ENCODE measurements at regions not wholly inside any gene's neighbourhood (a gene's known extent, or its start where the extent isn't known, plus 50 kb on each side); places are given as distances from the start of the nearest gene placed in this dataset.
A peak's percentile ranks its signal among the peaks of the same experiment; 100 is the strongest.
"Not testable (repeated sequence)": the region's sequence is repeated elsewhere in the genome, so short reads cannot be mapped to it uniquely, and the experiment has no call there.

DNA sequence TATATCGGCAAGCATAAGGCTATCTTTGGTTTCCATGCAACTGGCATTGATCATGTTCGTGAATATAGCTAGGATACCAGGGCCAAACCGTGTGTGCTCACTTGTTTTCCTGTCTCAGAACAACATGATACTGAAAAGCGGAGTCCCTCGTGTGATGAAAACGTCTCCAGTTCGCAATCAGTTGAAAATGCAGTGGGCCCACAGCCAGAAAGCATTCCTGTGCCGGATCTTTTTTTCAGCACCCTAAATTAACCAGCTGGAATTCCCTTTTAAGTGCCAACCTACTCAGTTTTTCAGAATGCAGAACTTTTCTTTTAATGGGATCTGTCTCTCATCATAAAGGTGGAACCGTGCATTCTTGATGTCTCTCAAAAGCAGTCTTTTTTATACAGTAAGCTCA is 130.8 kb upstream of the FRG1 start:
- DNase-seq = no peak

DNA sequence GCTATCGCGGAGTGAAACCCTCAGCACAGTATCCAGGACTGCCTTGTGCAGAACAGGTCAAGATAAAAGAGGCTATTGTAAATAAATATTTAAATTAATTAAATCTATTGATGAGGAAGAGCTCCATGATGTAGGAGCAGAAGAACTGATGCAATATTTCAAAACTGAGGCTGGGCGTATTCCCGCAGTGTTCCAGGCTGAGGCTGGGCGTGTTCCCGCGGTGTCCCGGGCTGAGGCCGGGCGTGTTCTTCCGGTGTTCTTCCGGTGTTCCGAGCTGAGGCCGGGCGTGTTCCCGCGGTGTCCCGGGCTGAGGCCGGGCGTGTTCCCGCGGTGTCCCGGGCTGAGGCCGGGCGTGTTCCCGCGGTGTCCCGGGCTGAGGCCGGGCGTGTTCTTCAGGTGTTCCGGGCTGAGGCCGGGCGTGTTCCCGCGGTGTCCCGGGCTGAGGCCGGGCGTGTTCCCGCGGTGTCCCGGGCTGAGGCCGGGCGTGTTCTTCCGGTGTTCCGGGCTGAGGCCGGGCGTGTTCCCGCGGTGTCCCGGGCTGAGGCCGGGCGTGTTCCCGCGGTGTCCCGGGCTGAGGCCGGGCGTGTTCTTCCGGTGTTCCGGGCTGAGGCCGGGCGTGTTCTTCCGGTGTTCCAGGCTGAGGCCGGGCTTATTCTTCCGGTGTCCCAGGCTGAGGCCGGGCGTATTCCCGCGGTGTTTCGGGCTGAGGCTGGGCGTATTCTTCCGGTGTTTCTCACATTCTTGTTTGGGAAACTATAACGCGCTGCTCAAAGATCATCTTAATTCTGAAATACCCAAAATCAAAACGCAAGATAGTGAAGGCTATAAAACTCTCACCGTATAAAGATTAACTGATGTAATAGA is 130.1 kb upstream of the FRG1 start:
- DNase-seq = not testable (repeated sequence)

DNA sequence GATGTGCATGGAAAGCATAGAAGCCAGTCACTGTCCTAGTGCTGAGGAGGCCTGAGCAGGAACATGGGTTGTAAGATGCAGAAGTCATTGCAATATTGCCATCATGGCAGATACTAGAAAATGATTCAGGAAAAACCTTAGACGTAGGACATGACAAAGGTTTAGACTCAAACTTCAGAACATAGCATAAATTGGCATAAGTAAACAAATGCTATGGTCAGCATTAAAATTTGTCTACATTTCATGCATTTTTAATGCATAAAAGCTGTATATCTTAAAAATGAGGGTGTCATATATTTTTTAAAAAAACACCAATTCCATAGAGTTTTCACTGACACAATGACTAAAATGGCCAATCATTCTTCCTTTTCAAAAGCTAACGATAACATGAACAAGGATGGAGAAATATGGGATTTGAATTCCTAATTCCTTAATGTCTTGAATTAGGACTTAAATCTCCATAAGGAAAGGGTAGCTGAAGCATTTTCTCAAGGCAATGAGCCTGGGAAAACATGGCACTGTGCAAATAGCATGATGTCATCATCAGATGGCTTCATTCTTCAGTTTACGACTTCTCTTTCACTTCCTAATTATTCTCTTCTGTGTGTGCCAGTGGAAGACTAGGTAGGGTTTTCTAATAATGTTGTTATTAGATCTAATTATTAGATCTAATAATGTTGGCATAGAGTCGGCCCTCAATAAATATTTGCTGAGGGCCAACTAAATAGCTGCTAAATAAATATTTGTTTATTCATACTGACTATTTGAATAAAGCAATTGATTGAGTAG is 125.1 kb upstream of the FRG1 start:
- no peak for DNase-seq

DNA sequence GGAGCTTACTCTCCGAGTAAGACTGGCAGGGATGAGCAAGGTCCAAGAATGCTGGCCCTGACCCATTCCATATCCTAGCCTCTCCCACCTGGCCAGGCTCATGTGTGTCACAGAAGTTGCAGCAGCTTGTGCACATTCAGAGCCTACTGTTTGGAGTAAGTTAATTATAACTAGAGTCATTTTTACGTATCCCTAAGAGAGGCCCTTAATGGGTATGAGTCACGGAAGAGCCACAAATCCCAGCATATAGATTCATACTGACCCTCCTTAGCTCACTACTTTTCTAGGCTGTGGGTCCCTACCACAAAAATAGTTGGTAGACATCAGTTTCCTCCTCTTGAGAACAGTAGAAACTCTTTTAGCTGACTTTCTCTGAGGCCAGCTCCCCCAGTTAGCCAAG is 118.3 kb upstream of the FRG1 start:
- DNase-seq = no peak

DNA sequence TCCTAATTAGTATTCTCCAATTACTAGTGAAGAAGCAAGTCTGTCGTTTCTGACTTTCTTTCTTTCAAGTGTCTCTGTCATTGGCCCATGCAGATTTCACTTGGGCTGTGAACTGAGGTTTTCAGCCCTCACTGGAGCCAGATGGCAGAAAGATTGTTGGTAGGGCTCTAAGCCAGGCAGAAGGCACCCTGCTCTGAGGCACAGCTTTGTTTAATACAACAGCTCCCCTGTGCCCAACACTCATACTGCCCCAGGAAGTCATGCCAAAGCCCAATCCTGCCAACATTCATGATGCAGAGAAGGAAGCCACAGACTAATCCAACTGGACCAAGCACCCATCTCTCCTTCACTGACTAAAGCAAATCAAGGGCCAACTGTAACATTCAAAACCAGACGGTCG is 117.1 kb upstream of the FRG1 start:
- DNase-seq = peak; percentile 87

DNA sequence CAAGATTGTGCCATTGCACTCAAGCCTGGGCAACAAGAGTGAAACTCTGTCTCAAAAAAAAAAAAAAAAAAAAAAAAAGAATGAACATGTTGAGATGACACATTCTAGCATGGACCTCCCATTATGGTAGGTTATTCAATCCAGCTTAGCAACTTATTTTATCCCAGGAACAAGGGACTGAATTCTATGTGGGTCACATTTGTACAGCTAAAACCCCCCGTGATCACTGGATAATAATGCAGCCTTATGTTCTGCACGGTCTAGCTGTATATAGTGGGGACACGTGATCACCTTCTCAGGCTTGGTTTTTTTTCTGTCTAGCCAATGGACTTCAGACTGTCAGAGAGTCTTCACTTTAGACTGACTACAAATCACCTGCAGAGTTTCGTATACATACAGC is 115.2 kb upstream of the FRG1 start:
- DNase-seq = no peak

DNA sequence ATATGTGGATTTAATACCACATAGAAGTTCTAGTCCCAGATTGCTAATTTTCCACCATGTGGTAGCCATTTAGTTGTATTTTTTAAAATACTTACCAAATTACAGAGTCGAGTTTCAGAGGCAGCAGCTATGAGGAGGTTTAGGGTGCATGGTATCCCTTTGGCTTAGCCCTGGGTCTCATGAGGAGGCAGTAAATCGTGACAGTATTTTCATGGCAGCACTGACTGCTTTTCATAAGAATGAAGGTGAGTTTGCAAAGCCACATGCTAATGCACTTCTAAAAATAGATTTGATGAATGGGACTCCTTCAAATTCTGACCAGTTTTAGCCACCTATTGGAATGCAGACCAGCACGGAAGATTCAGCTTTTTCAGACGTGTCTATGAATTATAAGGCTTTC is 114.0 kb upstream of the FRG1 start:
- DNase-seq = no peak

DNA sequence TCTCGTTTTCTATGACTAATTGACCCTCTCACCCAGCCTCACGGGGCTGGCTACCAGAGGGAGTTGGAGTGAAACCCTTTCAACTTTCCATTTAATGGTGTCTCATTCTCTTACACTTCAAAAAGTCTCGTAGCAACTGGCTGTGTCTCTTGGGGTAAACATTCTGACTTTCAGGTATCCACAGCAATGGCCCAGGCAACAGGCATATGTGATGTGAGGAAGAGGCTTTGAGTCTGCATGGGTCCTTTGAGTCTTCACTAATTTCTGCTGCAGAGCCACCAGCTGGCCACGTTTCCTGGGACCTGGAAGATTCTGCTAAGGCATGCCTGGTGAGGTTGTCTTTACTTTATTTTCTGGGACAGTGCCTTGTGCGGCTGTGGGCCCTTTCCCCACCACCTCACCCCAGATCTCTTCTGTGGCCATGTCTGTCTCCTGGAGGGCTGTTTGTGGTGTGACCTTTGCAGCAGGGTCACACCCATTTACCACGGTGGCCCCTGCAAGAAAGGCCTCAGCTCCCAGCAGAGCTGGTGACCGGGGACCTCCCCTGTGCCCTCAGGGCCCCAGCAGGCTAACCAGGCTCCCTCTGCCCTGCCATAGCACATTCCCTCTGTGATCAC is 112.5 kb upstream of the FRG1 start:
- no peak for DNase-seq

DNA sequence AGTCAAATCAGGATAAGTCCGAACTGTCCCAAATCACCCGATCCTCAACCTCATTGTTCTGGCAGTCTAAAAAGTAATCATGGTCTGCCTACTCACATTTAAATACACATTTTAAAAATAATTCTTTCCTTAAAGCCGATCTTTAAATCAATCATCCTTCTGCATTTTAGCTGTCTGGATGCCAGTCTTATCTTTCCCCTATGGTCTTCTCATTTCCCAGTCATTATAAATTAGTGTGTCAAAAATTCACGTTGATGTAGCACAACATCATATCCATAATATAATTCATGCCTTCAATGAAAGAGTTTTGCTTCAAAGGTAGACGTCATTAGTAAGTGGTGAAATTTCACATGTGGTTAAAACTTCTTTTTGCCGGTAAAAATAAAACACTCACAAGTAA is 108.1 kb upstream of the FRG1 start:
- no peak for DNase-seq

DNA sequence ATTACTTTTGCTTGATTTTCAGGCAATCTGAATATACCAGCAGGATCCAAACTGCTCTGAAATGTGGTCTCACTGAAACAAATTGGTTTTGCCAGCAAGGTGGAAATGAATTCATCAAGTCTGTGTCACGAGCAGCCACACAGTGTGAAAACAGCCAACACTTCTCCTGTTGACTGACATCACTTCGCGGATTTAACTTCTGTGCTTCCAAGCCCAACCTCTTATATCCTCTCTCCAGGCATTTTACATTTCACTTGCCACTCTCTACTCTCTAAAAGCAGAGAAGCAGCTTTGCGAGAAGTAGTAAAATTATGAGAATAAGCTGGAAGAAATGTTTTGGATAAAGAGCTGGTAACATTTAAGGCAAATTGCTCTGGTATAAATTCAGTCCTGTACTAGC is 106.1 kb upstream of the FRG1 start:
- no peak for DNase-seq

DNA sequence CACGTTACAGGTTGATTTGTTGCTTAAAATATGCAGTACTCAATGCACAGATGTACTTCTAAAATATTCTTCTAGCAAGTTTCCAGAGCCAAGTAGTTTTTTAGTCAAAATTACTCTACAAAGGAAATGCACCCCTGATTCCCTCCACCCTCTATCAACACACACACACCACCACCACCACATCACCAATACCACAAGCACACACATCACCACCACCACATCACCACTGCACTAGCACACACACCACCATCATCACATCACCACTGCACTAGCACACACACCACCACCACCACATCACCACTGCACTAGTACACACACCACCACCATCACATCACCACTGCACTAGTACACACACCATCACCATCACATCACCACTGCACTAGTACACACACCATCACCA is 105.2 kb upstream of the FRG1 start:
- no peak for DNase-seq

DNA sequence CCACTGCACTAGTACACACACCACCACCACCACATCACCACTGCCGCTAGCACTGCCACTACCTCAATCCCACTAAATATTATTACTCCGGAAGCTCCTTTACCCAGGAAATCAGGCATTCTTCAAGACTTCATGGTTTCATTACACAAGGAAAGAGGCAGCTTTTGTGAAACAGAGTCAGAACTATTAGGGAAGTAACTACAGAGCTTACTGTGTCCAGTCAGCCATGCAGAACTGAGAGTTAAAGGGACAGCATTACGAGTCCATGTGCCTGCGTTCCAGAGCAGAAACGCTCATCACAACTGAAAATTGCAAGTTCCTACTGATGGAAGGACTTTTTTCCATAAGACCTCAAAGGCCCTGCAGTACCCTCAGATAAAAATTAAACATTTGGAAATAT is 103.2 kb upstream of the FRG1 start:
- DNase-seq = no peak

DNA sequence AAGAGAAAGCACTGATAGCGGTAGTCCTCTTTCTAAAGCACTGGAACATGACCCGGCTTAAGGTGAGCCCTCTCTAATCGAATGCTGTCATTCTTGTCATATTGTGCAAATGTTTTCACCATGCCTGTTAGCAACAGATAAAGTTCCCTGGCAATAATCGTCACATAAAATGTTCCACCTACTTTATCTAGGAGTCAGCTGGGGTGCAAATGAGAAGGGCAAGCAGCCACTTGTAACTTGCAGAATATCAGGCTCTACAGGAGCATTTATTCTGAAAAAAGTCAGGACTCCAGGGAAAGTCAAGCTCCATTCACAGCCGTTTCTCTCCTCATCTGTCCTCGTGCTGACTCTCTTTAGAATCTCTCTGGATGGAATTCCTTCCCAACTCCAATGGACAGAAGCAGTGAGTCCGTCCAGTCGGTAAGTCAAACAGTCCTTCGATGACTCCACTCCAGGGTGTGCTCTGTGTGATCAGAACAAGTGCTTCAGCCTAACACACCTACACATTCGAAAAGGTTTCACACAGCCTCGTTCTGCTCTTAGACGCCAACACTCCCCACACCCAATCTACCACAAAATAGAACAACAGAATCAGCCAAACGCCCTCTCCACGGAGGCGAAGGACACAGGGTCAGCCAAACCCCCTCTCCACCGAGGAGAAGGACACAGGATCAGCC is 101.7 kb upstream of the FRG1 start:
- no peak for DNase-seq

DNA sequence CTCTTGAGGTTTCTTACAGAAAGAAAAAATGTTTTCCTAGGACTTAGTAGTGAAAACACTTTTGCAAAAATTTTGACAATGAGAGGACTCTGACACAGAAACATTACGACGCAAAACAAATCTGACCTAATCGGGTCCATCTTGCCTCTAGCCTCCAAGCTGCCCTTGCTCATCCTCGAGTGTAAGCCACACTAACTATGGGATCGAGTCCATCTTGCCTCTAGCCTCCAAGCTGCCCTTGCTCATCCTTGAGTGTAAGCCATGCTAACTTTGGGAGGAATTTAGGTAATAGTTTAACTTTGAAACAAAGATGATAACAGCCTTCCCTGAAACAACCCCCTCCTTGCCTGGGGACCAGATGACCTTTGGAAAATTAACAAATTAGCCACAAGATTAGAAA is 100.3 kb upstream of the FRG1 start:
- DNase-seq = no peak

DNA sequence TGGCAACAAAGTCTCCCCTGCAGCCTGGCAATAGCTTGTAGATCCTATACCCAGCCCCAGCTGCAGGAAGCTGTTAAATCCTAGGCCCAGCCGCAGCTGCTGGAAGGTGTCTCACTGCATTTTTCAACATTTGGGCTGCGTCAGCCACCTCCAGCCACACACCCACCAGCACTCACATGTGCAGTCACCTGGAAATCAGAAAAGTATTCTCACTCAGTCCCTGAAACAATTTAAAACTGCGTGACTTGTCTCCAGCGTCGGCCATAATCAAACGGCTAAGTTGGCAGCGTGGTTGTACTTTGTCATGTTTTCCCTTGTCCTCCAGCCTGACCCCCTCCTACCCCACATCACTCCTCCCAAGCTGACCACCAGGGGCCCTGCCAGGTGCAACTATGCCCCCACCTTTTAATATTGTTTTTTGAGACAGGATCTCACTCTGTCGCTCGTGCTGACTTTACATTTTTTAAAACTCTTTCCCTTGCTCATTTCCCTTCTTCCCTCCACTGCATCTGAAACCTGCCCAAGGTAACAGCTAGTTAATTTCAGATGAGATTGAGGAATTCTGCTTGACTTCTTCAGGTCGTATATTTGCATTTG is 97.2 kb upstream of the FRG1 start:
- no peak for DNase-seq

DNA sequence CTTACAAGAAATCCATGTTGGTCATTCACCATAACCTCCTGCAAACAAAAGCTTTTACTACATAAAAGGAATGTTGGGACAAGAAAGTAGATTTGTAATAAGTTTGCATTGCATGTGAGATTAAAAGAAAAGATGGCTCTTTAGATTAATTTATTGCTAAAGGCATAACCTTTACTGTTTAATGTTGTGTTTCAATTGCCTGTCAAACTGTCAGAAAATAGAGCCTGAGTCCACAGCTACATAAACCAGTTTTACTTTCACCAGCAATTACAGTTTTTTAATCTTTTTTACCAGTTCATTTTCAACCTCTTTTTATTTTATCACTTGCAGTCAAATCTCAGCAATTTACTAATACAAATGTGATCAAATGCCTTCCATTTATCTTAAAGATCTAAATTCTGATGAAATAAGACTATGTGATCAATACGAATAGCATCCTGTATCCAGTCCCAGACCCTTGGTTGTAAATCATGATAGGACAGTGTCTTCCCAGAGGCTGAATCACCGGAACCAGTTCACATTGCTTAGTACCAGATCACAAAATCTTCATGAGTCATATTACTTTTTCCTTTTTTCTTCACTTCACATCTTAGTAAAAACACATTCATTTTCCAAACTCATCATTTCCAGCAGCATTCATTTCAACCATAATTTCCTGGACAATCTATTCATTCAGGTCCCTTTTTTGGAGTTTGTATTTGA is 95.4 kb upstream of the FRG1 start:
- DNase-seq = no peak

DNA sequence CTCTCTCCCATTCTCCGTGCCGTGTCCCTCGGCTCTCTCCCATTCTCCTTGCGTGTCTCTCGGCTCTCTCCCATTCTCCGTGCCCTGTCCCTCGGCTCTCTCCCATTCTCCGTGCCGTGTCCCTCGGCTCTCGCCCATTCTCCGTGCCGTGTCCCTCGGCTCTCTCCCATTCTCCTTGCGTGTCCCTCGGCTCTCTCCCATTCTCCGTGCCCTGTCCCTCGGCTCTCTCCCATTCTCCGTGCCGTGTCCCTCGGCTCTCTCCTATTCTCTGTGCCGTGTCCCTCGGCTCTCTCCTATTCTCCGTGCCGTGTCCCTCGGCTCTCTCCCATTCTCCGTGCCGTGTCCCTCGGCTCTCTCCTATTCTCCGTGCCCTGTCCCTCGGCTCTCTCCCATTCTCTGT is 94.6 kb upstream of the FRG1 start:
- DNase-seq = not testable (repeated sequence)

DNA sequence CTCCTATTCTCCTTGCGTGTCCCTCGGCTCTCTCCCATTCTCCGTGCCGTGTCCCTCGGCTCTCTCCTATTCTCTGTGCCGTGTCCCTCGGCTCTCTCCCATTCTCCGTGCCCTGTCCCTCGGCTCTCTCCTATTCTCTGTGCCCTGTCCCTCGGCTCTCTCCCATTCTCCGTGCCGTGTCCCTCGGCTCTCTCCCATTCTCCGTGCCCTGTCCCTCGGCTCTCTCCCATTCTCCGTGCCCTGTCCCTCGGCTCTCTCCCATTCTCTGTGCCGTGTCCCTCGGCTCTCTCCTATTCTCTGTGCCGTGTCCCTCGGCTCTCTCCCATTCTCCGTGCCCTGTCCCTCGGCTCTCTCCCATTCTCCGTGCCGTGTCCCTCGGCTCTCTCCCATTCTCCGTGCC is 94.1 kb upstream of the FRG1 start:
- DNase-seq = not testable (repeated sequence)

DNA sequence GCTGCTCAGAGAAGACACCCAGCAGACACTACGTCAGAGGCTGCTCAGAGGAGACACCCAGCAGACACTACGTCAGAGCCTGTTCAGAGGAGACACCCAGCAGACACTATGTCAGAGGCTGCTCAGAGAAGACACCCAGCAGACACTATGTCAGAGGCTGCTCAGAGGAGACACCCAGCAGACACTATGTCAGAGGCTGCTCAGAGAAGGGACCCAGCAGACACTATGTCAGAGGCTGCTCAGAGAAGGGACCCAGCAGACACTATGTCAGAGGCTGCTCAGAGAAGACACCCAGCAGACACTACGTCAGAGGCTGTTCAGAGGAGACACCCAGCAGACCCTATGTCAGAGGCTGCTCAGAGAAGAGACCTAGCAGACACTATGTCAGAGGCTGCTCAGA is 92.0 kb upstream of the FRG1 start:
- not testable (repeated sequence) for DNase-seq

DNA sequence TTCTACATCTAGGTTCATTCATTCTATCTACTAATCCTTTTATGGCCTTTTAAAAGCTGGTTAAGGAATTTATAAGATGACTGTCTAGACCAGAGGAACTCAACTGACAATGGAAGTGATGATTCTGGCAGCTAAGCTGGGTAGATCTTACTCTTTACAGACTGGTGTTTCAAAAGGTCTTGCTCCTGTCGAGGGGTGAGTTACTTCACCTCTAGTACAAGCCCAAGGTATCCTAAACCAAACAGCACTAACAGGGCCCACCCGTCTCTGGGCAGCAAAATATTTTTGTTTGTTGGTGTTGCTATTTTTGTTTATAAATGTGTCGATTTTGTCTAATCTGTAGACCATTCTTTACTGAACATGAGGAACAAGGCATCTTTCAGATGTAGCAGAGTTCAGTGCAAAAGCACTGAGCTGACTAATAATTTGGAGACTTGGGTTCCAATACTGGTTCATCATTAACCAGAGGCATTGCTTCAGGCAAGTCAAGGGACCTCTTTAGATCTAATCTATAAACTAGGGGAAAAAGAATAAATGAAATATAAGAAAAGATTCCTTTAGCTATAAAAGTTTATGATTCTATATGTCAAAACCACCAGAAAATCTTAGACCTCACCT is 90.3 kb upstream of the FRG1 start:
- no peak for DNase-seq

DNA sequence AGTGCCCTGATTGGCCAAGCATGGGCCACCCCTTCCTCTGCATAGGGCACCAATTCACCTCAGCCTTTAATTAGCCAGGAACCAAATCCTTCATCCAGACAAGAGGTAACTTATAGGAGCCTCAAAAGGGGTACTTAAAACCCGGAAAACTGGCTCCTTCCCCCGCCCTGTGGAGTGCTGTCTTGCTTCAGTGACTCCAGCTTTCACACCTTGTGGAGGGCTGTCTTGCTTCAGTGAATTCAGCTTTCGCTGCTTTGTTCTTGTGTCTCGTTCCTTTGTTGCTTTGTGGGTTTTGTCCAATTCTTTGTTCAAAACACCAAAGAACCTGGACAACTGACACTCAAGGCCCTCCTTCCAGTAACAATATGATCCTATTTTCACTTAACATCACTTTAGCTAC is 82.2 kb upstream of the FRG1 start:
- DNase-seq = no peak

DNA sequence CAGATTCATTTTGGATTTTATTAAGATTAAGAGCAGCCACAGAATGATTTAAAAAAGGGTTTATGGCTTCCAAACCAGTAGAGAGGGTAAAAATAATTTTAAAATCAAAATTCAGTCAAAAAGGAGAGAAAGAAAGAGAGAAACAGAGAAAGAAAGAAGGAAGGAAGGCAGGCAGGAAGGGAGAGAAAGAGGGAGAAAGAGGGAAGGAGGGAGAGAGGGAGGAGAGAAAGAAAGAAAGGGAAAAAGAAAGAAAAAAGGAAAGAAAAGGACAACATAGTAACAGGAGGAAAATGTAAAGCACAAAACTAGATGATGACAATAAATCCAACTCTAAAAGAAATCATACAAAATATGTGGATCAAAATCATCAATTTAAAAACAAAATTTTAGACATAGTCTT is 79.6 kb upstream of the FRG1 start:
- DNase-seq = no peak
